Kidney capillary endothelial cell (primary cell): ENCODE measurements at regions not wholly inside any gene's neighbourhood (a gene's known extent, or its start where the extent isn't known, plus 50 kb on each side); places are given as distances from the start of the nearest gene placed in this dataset.
"Not testable (repeated sequence)": the region's sequence is repeated elsewhere in the genome, so short reads cannot be mapped to it uniquely, and the experiment has no call there.

ENCODE experiments used
- DNase-seq: peaks from one replicate; pipeline ENCODE4 v3.0.0-alpha.2; 2018; ENCODE audit warnings: low spot score

DNA sequence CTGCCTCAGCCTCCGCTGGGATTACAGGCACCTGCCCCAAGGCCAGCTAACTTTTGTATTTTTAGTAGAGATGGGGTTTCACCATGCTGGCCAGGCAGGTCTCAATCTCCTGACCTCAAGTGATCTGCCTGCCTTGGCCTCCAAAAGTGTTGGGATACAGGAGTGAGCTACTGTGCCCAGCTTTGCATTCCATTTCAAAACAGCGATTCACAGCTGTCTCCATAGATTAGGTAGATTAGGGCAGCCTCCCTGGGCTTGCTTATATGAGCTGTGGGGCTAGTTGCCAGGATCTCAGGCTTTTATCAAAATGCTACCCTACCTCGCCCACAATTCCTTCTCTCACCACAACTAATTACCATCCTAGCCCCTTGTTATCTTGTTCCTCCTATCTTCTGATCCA lies 176.4 kb upstream of the ZKSCAN2 start:
- no peak for DNase-seq

DNA sequence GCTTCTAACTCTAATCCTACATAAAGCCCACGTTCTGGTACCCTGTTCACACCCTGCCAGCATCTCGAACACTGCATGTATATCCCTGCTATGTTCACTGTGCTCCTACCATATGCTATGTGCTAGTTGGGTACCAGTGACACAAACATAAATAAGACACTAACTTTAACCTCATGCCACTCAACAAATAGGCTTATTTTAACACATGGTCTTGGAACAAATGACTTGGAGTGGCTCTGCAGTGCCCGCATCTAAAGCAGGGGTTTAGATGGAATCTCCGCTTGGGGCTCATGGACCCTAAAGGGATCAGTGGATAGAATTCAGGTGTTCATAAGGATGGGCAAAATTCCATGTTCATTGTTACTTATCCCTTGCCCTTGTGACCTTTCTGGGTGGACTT lies 175.7 kb upstream of the ZKSCAN2 start:
- DNase-seq: no peak

DNA sequence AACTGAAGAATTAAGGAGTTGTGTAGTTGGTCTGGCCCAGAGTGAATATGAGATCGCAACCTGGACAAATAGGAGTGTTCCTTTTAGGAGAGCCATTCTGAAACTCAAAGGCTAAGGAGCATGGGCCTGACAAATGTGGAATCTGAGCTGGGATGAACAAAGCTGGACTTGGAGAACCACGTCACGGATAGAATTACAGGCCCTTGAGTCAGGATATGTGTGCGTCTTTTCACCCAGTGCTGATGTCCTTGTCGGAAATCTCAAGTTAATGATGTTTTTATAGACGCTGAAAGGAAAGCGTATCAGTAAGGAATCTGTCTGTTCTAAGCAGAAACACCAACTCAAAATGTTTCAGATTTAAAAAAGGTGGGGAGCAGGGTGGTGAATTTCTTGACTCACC lies 173.8 kb upstream of the ZKSCAN2 start:
- DNase-seq: no peak

DNA sequence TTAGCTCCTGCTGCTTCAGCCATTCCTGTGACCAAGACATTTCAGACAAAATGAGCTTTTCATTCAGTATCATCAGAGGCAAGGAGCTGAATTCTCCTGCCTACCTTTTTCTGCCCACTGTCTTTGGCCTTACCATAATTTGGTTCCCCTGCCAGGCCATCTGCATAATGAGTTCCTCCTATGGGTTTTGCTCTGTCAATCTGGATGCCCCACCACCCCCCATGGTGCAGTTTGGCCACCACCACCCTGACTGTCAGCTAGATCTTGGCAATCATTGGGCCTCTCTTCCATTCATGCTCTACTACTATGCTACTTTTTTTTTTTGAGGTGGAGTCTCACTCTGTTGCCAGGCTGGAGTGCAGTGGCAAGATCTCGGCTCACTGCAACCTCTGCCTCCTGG lies 169.2 kb upstream of the ZKSCAN2 start:
- no peak for DNase-seq

DNA sequence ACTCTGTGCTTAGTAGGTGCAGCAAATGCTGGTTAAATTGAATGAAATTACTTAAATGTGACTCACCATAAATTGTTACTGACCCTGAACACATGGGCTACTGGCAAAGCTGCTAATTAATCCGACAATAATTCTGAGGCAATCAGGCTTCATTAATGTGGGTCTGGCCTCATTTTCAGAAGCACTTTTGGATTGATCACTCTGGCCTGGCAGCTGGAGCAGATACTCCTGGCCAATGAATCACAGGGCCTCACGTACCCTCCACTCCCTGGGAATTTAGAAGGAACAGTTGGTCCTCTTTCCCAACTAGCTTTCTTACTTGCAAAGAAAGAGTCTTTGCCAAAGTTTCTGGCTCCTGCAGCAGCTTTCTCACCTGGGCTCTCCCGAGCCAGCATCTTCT lies 162.0 kb upstream of the ZKSCAN2 start:
- DNase-seq: no peak

DNA sequence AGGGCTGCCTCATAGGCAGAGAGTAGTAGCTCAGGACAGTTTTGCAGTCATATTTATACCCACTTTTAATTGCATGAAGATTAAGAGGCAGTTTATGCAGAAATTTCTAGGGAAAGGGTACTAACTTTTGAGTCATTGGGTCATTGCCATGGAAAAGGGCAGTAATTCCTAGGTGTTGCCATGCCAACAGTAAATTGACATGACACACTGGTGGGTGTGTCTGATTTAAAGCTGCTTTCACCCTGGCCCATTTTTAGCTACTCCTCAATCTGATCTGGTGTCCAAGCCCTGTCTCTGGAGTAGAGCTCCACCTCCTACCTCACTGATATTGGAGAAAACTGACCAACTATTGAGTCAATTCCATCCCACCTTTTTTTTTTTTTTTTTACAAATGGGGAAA lies 161.5 kb upstream of the ZKSCAN2 start:
- no peak for DNase-seq

DNA sequence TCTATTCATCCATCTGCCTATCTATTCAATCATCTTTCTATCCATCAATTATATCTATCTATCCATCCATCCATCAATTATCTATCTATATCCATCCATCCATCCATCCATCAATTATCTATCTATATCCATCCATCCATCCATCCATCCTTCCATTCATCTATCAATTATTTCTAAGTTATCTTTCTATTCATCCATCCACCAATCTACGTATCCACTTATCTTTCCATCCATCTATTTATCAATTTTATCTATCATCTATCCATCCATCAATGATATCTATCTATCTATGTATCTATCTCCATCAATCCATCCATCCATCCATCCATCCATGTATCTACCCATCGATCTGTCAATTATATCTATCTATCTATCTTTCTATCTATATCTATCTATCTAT lies 158.4 kb upstream of the ZKSCAN2 start:
- DNase-seq: no peak

DNA sequence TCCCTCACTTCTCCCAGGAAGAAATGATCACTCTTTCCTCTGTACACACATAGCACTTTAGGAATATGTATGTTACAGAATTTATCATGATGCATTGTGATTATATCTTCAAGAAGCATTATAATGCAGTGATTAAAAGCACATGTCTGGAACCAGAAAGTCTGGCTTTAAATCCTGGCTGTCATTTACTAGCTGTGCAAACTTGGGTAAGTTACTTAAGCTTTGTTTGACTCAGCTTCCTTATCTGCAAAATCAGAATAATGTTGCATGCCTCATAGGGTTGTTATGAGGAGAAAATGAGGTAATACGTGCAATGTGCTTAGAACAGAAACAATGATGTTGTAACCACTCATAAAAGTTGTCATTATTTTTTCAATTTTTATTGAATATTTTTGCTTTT lies 156.3 kb upstream of the ZKSCAN2 start:
- DNase-seq: no peak

DNA sequence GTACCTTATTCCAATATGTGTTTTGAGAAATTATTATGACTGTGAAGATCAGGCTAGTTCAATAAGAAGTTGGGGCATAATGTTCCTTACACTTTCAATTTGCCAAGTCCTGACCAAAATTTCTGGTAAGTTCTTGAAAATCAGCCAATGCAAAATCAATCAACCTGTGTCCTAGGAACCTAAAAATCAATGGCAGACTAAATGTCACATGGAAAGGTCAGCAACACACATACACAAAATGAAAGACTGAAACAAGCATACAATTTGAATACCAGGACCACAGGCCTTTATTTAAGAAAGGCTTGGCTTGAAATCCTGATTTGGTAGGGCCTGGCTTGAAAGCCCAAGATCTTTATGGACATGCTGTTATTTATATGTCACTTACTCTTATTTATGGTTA lies 155.5 kb upstream of the ZKSCAN2 start:
- DNase-seq: no peak

DNA sequence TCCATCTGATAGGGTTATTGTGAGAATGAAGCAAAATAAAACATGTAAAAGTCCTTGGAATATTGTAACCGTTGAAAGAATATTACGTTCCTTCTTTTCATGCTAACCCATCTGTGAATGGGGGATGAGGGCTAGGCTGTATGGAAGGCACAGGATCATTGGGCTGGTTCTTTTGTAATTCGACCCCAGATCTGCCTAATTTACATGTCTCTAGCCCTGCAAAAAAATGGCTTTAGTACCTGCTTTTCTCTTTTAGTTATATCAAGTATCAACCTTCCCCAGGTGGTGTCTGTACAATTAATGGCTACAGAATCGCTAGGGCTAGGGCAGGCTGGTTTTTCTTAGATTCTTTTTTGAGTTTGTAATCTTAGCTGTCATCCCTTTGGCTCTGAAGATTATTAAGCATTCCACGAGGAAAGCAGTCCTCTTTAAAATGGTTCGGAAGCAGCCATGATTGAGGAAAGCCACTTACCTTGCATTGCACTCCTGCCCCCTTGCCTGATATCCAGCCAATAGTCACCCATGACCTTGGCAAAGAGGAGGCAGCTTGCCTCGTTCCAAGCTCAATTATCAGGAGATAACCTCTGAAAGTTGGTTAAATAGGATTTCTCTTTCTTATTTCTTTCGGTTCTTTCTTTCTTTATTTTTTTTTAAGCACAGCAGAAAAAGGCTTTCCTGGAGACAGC lies 153.9 kb upstream of the ZKSCAN2 start:
- DNase-seq: no peak

DNA sequence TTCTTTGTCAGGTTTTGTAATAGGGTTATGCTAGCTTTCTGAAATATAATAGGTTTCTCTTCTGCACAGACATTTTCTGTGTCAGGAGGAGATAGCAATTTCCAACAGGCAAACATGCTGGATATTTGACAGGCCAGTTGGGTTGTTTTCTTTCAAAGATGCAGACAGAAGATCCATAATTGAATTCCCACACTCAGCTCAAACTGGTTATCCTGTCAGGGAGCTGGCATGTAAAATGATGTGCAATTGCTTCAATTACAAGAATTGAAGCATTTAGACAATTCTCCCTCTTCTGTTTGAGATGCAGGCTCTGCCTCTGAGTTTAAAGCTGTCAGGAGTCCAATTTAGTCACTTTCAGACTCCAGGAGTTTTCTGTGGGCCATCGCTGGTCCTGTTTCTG lies 146.2 kb upstream of the ZKSCAN2 start:
- no peak for DNase-seq

DNA sequence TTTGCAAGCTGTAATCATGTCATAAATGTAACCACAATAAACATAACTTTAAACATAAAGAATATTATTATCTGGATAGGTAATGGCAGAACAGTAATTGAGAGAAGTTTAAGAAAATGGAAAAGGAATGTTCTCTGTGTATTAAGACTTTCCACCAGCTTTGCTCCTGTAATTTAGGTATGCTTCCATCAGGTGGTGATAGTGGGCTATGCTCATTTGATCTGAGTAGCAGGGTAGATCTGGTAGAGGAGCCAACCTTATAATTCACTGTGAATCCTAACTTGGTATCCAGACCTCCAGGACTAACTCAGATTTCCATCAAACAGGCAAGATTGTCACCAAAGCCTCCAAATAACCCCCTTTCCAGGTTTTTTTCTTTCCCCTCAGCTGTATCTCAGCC lies 137.9 kb upstream of the ZKSCAN2 start:
- no peak for DNase-seq

DNA sequence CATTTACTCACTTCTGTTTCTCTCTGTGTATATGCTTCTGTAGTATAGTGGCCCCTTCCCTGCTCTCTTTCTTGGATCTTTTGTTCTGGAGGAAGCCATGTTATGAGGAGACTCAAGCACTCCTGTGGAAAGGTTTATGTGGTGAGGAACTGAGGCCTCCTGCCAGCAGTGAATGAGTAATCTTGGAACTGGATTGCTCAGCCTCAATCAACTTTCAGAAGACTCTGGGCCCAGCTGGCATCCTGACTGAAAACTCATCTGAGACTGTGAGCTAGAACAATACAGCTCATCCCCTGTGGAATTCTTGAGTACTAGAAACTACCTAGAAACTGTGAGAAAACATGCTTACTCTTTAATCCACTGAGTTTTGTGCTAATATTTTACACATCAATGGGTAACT lies 133.1 kb upstream of the ZKSCAN2 start:
- DNase-seq: no peak

DNA sequence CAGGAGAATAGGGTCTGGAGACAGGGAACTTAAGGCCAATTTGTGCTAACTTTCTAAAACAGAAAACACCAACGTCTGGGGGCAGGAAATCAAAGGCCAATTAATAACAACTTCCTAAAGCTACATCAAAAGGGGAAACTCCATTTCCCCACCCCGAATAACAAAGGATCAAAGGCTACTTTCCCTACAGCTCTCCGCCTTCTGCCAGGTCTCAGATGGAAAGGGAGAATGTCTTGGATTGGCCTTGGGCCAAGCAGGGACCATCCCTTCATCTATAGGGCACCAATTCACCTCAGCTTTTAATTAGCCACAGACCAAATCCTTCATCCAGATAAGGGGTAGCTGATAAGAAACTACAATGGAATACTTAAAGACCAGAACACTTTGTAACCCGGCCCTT lies 116.9 kb upstream of the ZKSCAN2 start:
- no peak for DNase-seq

DNA sequence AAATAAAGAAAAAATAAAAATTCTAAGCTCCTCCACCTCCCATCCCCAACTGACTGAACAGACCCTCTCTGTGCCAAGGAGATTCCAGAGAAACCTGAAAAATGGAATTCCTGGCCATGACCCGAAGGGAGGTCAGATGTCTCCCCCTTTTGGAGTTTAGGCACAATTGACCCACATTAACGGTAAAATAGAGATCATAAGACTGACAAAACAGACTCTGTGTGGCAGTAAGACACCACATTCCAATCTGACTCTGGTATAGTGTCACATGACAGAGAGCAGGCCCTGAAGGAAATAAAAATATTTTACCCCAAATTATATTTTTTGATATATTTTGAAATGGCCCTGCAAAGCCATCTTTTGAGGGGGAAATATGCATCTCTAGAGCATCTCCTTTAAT lies 115.1 kb upstream of the ZKSCAN2 start:
- DNase-seq: no peak

DNA sequence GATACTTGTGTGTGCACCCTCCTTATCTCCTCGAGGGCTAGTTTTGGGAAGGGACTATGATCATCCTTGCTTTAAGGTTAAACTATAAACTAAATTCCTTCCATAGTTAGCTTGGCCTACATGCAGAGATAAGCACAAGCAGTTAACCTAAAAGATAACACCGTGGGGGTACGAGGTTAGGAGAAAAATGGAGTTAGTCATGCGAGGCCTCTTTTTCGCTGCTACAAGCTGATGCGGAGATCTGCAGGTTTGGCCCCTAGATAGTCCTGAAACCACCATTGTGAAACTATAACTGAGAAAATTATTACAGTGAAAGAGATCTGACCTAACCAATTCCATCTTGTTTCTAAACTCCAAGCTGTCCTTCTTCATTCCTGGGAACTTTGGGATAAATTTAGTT lies 113.7 kb upstream of the ZKSCAN2 start:
- DNase-seq: no peak

DNA sequence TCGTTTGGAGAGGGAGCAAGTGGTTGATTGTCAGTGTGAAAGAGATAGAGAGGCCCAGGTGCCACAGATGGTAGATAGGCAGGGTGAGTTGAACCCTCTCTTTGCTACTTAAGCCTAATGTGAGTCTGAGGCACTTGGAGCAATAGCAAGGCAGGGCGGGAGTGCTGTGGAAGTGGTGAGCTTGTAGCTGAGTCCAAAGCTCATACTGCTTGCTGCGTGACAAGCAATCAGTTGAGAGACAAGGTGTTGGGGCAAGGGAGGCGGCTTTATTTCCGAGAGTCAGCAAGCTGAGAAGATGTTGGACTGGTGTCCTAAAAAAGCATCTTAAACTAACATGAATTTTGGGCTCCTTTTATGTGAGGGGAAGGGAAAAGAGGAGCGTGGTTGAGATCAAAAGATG lies 112.9 kb upstream of the ZKSCAN2 start:
- no peak for DNase-seq

DNA sequence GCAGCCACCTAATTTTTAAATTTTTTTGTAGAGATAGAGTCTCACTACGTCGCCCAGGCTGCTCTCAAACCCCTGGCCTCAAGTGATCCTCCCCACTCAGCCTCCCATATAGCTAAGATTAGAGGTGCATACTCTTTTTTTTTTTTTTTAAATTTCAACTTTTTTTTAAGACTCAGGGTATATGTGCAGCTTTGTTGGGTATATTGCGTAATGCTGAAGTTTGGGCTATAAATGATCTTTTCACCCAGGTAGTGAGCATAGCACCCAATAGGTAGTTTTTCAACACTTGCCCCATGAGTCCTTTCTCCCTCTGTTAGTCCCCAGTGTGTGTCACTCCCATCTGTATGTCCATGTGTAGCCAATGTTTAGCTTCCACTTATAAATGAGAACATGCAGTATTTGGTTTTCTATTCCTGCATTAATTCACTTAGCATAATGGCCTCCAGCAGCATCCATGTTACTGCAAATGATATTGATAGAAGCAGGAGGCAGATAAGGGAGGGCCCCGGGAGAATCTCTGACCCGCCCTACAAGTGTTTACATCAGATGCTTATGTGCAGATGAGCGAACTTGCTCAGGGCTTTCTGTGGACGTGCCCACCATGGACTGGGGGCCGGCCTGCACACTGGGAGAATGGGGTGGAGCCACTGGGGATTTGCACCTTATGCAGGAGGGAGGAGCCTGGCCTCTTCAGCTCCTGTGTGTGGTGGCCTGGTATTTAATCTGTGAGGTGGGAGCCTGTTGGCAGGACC lies 110.3 kb upstream of the ZKSCAN2 start:
- no peak for DNase-seq

DNA sequence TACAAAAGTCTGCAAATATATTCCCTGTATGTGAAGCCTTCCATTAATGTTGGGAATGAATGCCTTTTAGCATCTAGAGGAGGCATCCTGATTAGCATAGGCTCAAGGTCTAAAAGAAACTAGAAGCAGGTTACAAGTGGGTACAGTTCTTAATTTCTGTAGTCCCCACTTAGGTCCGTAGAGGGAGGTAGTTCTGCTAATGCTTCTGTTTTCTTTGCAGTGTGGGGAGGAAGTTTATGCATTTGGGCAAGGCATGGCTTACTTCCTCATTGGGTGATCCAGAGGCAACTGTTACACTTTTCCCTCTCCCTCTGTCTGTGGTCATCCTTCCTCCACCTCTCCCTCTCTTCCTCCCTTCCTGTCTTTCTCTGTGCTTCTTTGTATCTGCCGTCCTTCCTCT lies 108.4 kb upstream of the ZKSCAN2 start:
- DNase-seq: no peak

DNA sequence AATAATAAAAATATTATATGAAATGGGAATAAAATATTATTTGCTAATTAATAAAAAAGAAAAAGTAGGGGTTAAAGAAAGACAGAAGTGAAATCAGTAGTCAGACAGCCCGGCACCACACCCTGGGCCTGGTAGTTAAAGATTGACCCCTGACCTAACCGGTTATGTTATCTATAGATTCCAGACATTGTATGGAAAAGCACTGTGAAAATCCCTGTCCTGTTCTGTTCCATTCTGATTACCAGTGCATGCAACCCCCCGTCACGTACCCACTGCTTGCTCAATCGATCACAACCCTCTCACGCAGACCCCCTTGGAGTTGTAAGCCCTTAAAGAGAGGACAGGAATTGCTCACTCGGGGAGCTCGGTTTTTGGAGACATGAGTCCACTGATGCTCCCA lies 101.9 kb upstream of the ZKSCAN2 start:
- DNase-seq: not testable (repeated sequence)

DNA sequence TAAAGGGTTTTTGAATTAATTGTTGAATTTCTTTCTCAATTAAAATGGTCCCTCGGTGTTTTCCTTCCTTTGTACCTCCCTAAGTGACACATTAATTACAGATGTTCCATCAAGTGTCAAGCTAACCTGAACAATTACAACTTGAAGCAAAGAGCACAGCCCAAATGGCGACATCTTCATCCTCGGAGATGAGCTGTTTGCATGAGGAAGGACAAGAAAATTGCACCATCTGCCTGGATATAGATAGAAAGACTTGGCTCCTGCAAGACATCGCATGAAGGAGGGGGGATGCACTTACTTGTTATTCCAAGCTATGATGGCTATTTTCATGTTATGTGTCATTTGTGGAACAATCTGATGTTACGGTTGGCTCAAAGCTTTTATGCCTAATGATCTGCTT lies 86.4 kb upstream of the ZKSCAN2 start:
- DNase-seq: no peak

DNA sequence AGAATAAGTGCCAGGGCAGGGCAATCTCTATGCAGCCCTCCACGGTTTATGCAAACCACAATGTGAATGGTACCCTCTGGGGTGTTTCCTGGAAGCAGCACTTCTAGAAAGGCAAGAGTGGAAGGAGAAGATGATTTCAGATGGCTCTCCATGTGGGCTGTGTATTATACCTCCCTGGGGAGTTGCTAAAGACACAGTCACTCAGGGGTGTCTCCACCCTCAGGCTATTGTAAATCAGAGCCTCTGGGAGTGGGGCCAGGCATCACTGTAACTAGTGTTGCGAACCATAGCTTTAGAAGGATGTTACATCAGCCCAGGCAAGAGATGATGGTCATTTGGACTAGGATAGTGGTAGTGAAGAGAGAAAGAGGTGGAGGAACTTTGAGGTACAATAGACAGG lies 83.3 kb upstream of the ZKSCAN2 start:
- DNase-seq: no peak

DNA sequence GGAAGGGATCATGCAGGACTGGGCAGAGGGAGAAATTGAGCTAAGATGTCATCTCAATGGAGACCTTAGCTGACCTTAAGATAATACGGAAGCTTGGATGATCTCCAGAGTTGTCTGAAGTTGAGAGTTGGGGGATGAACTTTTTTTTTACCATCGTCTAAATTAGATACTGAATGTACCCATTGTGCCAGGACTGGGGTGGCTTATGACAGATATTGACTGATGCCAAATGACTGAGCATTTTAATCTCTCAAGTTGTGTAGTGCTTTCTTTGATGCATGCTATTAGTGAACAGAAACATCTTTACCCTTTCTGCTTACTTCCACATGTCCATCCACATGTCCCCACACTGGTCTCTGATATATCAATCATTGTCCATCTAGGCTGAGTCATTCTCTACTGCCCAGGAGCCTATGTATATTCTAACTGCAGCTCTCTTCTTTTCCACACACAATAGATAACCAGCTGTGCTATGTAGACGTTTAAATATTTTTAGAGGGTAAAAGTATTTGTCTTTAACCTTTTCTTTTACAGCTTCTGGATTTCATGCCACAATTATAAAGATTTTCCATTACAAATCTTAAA lies 60.2 kb upstream of the ZKSCAN2 start:
- DNase-seq: no peak

DNA sequence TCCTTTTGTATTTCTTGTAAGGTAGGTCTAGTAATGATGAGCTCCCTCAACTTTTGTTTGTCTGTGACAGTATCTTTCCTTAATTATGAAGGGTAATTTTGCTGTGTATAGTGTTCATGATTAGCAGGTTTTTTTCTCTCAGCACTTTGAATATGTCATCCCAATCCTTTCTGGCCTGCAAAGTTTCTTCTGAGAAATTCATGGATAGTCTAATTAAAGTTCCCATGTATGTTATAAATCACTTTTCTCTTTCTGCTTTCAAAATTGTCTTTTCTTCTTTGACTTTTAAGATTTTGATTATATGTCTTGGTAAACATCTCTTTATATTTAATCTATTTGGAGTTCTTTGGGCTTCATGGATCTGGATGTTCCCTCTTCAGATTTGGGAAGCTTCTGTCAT lies 54.3 kb upstream of the ZKSCAN2 start:
- no peak for DNase-seq
